ENCODE measurements at regions not wholly inside any gene's neighbourhood (a gene's known extent, or its start where the extent isn't known, plus 50 kb on each side); places are given as distances from the start of the nearest gene placed in this dataset.

DNA sequence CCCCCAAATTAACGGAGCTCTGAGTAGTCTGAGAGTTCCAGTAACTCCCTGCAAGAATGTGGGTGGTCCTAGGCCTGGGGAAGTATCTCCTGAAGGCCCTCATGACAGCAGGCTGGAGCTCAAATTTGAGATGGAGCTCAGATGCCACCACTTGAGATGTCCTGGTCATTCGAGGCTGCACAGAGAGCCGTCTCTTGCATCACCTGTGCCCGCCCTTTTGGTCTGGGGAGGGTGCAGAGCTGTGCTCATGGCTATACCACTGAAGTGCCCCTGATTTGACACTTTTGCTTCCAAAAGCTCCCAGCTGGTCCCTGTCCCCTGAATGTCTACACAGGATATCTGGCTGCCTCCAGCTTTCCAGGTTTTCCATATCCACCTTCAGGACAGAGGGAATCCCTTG lies 214.0 kb upstream of the B3GAT1 start:
- H3K4me1 ChIP-seq (ENCODE audit: low read length) = no peaks in the 10 kb centered on the region
- H3K4me2 ChIP-seq (ENCODE audit: low read depth, low read length, poor library complexity, severe bottlenecking) = no peak overlapping the region
- DNase-seq = no peak
- no peak overlapping the region for H3K9ac ChIP-seq (ENCODE audit: low read length)
- H3K9me2 ChIP-seq (replicated peaks; ENCODE audit: insufficient read depth, low read length) = no peaks in the 10 kb centered on the region
- no peaks in the 10 kb centered on the region for H4K20me1 ChIP-seq (ENCODE audit: insufficient read depth, low read depth, low read length)
- H3K9me3 ChIP-seq (ENCODE audit: low read length) = no peaks in the 10 kb centered on the region
- H3K79me2 ChIP-seq (ENCODE audit: low read length) = no peaks in the 10 kb centered on the region
- H3K36me3 ChIP-seq (ENCODE audit: insufficient read depth, low read length) = no peaks in the 10 kb centered on the region
- no peak overlapping the region for H2AFZ ChIP-seq (ENCODE audit: low read length)
- H3K27ac ChIP-seq (ENCODE audit: low read length) = no peak overlapping the region
- no peaks in the 10 kb centered on the region for H3K27me3 ChIP-seq (ENCODE audit: low read length)
- H3K4me3 ChIP-seq (ENCODE audit: low read length) = no peak overlapping the region

GRCh38 chr11:134625631-134626030 lies 213.6 kb upstream of the B3GAT1 start:
- H2AFZ ChIP-seq (ENCODE audit: low read length) = no peak overlapping the region
- no peak overlapping the region for H3K4me3 ChIP-seq (ENCODE audit: low read length)
- no peaks in the 10 kb centered on the region for H3K79me2 ChIP-seq (ENCODE audit: low read length)
- no peak overlapping the region for H3K4me2 ChIP-seq (ENCODE audit: low read depth, low read length, poor library complexity, severe bottlenecking)
- H3K27me3 ChIP-seq (ENCODE audit: low read length) = no peaks in the 10 kb centered on the region
- no peak overlapping the region for H3K27ac ChIP-seq (ENCODE audit: low read length)
- no peaks in the 10 kb centered on the region for H3K4me1 ChIP-seq (ENCODE audit: low read length)
- no peaks in the 10 kb centered on the region for H3K9me2 ChIP-seq (replicated peaks; ENCODE audit: insufficient read depth, low read length)
- no peak overlapping the region for H3K9ac ChIP-seq (ENCODE audit: low read length)
- H3K9me3 ChIP-seq (ENCODE audit: low read length) = no peaks in the 10 kb centered on the region
- no peaks in the 10 kb centered on the region for H4K20me1 ChIP-seq (ENCODE audit: insufficient read depth, low read depth, low read length)
- DNase-seq = no peak
- H3K36me3 ChIP-seq (ENCODE audit: insufficient read depth, low read length) = no peaks in the 10 kb centered on the region

DNA sequence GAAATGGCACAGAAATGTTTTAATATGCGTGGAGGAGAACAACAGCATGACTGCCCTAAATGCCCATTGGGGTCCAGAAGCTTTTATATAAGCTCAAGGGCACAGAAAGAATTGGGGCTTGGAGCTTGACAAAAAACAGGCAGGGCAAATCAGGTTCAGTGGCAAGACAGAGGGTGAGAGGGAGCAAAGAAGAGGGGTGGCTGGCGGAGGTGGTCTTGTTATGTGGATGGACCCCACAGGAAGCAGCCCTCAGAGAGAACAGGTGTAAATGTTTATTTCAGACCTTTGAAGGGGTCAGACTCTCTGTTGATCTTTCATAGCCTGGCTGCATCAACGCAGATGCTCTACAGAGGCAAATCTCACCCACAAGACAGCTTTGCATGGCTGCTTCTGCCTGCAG lies 213.1 kb upstream of the B3GAT1 start:
- Histone ChIP-seq H3K36me3 (ENCODE audit: insufficient read depth, low read length) (no peaks in the 10 kb centered on the region), H4K20me1 (ENCODE audit: insufficient read depth, low read depth, low read length) (no peaks in the 10 kb centered on the region), H3K9me2 (replicated peaks; ENCODE audit: insufficient read depth, low read length) (no peaks in the 10 kb centered on the region), H3K9me3 (ENCODE audit: low read length) (no peaks in the 10 kb centered on the region), H3K4me1 (ENCODE audit: low read length) (no peaks in the 10 kb centered on the region), H3K79me2 (ENCODE audit: low read length) (no peaks in the 10 kb centered on the region), H3K9ac (ENCODE audit: low read length) (no peak overlapping the region), H3K4me2 (ENCODE audit: low read depth, low read length, poor library complexity, severe bottlenecking) (no peak overlapping the region), H3K27ac (ENCODE audit: low read length) (no peak overlapping the region), H3K4me3 (ENCODE audit: low read length) (no peak overlapping the region), H2AFZ (ENCODE audit: low read length) (no peak overlapping the region), H3K27me3 (ENCODE audit: low read length) (no peaks in the 10 kb centered on the region)
- no peak for DNase-seq

DNA sequence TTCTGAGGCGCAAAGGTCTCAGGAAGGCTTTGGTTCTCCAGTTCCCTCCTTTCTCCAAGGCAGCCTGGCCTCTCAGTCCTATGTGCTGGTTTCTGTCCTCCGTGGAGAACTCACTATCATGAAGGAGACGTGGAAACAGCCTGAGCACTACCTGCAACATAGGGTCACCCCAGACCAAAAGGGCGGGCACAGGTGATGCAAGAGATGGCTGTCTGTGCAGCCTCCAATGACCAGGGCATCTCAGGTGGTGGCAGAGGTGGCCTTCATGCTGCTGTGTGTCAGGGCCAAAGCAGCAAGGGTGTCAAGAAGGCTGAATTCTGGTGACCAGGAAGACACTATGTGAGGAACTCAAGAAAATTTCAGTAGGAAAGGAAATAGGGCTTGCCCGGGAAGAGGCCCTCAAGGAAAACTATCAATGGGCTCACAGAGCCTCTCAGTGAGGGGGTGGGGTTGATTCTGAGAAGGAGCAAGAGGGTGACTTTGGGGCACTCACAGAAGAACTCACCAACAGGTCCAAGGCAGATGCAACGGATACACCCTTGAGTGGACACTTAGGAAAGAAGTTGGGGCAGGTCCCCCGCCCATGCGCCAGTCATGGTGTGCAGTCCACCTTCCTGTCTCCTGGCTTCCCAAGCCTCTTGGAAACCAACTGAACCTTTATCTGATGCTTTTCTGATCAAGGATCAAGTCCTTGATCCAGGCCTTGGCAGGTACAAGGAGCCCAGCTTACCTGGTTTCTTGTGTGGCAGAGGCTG lies 212.3 kb upstream of the B3GAT1 start:
- Histone ChIP-seq H3K79me2 (ENCODE audit: low read length) (no peaks in the 10 kb centered on the region), H3K4me1 (ENCODE audit: low read length) (no peaks in the 10 kb centered on the region), H4K20me1 (ENCODE audit: insufficient read depth, low read depth, low read length) (no peaks in the 10 kb centered on the region), H3K9me3 (ENCODE audit: low read length) (no peaks in the 10 kb centered on the region), H3K27ac (ENCODE audit: low read length) (no peak overlapping the region), H3K4me2 (ENCODE audit: low read depth, low read length, poor library complexity, severe bottlenecking) (no peak overlapping the region), H2AFZ (ENCODE audit: low read length) (no peak overlapping the region), H3K27me3 (ENCODE audit: low read length) (no peaks in the 10 kb centered on the region), H3K36me3 (ENCODE audit: insufficient read depth, low read length) (no peaks in the 10 kb centered on the region), H3K9me2 (replicated peaks; ENCODE audit: insufficient read depth, low read length) (no peaks in the 10 kb centered on the region), H3K4me3 (ENCODE audit: low read length) (no peak overlapping the region), H3K9ac (ENCODE audit: low read length) (no peak overlapping the region)
- no peak for DNase-seq

DNA sequence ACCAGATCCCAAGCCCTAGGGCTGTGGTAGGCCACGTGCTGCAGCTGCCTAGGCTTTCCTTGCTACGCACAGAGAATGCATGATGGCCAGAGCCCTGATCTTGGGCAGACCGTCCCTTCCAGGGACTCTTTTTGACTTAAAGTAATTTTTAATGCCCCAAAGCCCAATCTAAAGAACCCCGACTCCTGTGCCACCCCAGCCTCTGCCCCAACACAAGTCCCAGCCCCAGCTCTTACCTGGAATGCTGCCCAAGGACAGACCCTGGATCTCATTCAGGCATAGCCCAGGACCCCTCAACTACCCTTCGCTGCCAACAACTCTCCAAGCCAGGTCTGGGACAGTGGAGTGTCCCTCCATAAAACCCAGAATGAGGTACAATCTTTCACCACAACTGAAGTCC lies 211.7 kb upstream of the B3GAT1 start:
- Histone ChIP-seq H3K79me2 (ENCODE audit: low read length) (no peaks in the 10 kb centered on the region), H3K9ac (ENCODE audit: low read length) (no peak overlapping the region), H3K4me2 (ENCODE audit: low read depth, low read length, poor library complexity, severe bottlenecking) (no peak overlapping the region), H2AFZ (ENCODE audit: low read length) (no peak overlapping the region), H3K4me3 (ENCODE audit: low read length) (no peak overlapping the region), H3K9me3 (ENCODE audit: low read length) (no peaks in the 10 kb centered on the region), H3K27ac (ENCODE audit: low read length) (no peak overlapping the region), H3K27me3 (ENCODE audit: low read length) (no peaks in the 10 kb centered on the region), H3K9me2 (replicated peaks; ENCODE audit: insufficient read depth, low read length) (no peaks in the 10 kb centered on the region), H3K4me1 (ENCODE audit: low read length) (no peaks in the 10 kb centered on the region), H3K36me3 (ENCODE audit: insufficient read depth, low read length) (no peaks in the 10 kb centered on the region), H4K20me1 (ENCODE audit: insufficient read depth, low read depth, low read length) (no peaks in the 10 kb centered on the region)
- DNase-seq = no peak

- no peaks in the 10 kb centered on the region for H3K79me2 ChIP-seq (ENCODE audit: low read length)
- H2AFZ ChIP-seq (ENCODE audit: low read length) = no peak overlapping the region
- no peak overlapping the region for H3K9ac ChIP-seq (ENCODE audit: low read length)
- H3K36me3 ChIP-seq (ENCODE audit: insufficient read depth, low read length) = no peaks in the 10 kb centered on the region
- no peaks in the 10 kb centered on the region for H3K9me2 ChIP-seq (replicated peaks; ENCODE audit: insufficient read depth, low read length)
- no peak overlapping the region for H3K4me3 ChIP-seq (ENCODE audit: low read length)
- H4K20me1 ChIP-seq (ENCODE audit: insufficient read depth, low read depth, low read length) = no peaks in the 10 kb centered on the region
- H3K4me1 ChIP-seq (ENCODE audit: low read length) = no peaks in the 10 kb centered on the region
- H3K27me3 ChIP-seq (ENCODE audit: low read length) = no peaks in the 10 kb centered on the region
- no peak overlapping the region for H3K27ac ChIP-seq (ENCODE audit: low read length)
- H3K4me2 ChIP-seq (ENCODE audit: low read depth, low read length, poor library complexity, severe bottlenecking) = no peak overlapping the region
- no peak for DNase-seq
- H3K9me3 ChIP-seq (ENCODE audit: low read length) = no peaks in the 10 kb centered on the region
These were observed 210.4 kb upstream of the B3GAT1 start for GRCh38 chr11:134622458-134622857.

- H3K4me3 ChIP-seq (ENCODE audit: low read length) = no peak overlapping the region
- no peak overlapping the region for H2AFZ ChIP-seq (ENCODE audit: low read length)
- H3K4me2 ChIP-seq (ENCODE audit: low read depth, low read length, poor library complexity, severe bottlenecking) = no peak overlapping the region
- no peak for DNase-seq
- H3K27me3 ChIP-seq (ENCODE audit: low read length) = no peaks in the 10 kb centered on the region
- no peaks in the 10 kb centered on the region for H3K9me3 ChIP-seq (ENCODE audit: low read length)
- H3K79me2 ChIP-seq (ENCODE audit: low read length) = no peaks in the 10 kb centered on the region
- no peak overlapping the region for H3K9ac ChIP-seq (ENCODE audit: low read length)
- H3K27ac ChIP-seq (ENCODE audit: low read length) = no peak overlapping the region
- H4K20me1 ChIP-seq (ENCODE audit: insufficient read depth, low read depth, low read length) = no peaks in the 10 kb centered on the region
- H3K36me3 ChIP-seq (ENCODE audit: insufficient read depth, low read length) = no peaks in the 10 kb centered on the region
- no peaks in the 10 kb centered on the region for H3K9me2 ChIP-seq (replicated peaks; ENCODE audit: insufficient read depth, low read length)
- H3K4me1 ChIP-seq (ENCODE audit: low read length) = no peaks in the 10 kb centered on the region
These were observed 205.3 kb upstream of the B3GAT1 start for GRCh38 chr11:134617360-134617759.

- Histone ChIP-seq H3K36me3 (ENCODE audit: insufficient read depth, low read length) (no peaks in the 10 kb centered on the region), H3K4me2 (ENCODE audit: low read depth, low read length, poor library complexity, severe bottlenecking) (no peak overlapping the region), H4K20me1 (ENCODE audit: insufficient read depth, low read depth, low read length) (no peaks in the 10 kb centered on the region), H3K9me2 (replicated peaks; ENCODE audit: insufficient read depth, low read length) (no peaks in the 10 kb centered on the region), H2AFZ (ENCODE audit: low read length) (no peak overlapping the region), H3K79me2 (ENCODE audit: low read length) (no peaks in the 10 kb centered on the region), H3K27me3 (ENCODE audit: low read length) (no peaks in the 10 kb centered on the region), H3K27ac (ENCODE audit: low read length) (no peak overlapping the region), H3K4me3 (ENCODE audit: low read length) (no peak overlapping the region), H3K4me1 (ENCODE audit: low read length) (no peaks in the 10 kb centered on the region), H3K9ac (ENCODE audit: low read length) (no peak overlapping the region), H3K9me3 (ENCODE audit: low read length) (no peaks in the 10 kb centered on the region)
- DNase-seq = no peak
These were observed 204.0 kb upstream of the B3GAT1 start for GRCh38 chr11:134616038-134616437.

Data from Karpas-422 (cell line).